K562 (cell line): ENCODE measurements at regions not wholly inside any gene's neighbourhood (a gene's known extent, or its start where the extent isn't known, plus 50 kb on each side); places are given as distances from the start of the nearest gene placed in this dataset.

Experiments used
- DEAF1 ChIP-seq: fragments of 450-650 bp; formaldehyde crosslinking; IDR thresholded peaks from 2 replicates; pipeline ENCODE4 v1.4.0; 2020; ENCODE audit warnings: mild to moderate bottlenecking, moderate library complexity
- HNRNPH1 ChIP-seq: fragments of 200-400 bp; formaldehyde crosslinking; optimal IDR thresholded peaks from 2 replicates; pipeline ENCODE3; 2017; ENCODE audit warnings: low read depth, mild to moderate bottlenecking, low read length, moderate library complexity
- MTA3 ChIP-seq: fragments of 450-650 bp; formaldehyde crosslinking; IDR thresholded peaks from 2 replicates; pipeline ENCODE4 v1.6.1; 2017; ENCODE audit warnings: mild to moderate bottlenecking, borderline replicate concordance
- TBP ChIP-seq: optimal IDR thresholded peaks from 2 replicates; pipeline ENCODE3; 2011; ENCODE audit warnings: low read depth, low read length, improper control_type of control experiment
- TCF7L2 ChIP-seq: fragments of 150-350 bp; IDR thresholded peaks from 2 replicates; pipeline ENCODE4 v1.6.1; 2016; ENCODE audit warnings: low read depth, mild to moderate bottlenecking, low read length, moderate library complexity
- ZHX1 ChIP-seq: fragments of 150-350 bp; conservative IDR thresholded peaks from 2 replicates; pipeline ENCODE4 v1.6.1; 2014; ENCODE audit warnings: low read length
- TF ChIP-seq, protein P1 (sequence below), 2 experiments: fragments of 450-650 bp; IDR thresholded peaks; 2 replicates each; pipeline ENCODE4 v1.6.1; 2018; ENCODE audit warnings: mild to moderate bottlenecking in 2 of 2, low read depth in 1 of 2; ENCODE audit not compliant: partially characterized antibody in 2 of 2

GRCh38 chr4:63541828-63542227 is 867.4 kb downstream of the TECRL start (continued):
- no peak for TF ChIP-seq ZHX1
- TF ChIP-seq, protein P1, sequence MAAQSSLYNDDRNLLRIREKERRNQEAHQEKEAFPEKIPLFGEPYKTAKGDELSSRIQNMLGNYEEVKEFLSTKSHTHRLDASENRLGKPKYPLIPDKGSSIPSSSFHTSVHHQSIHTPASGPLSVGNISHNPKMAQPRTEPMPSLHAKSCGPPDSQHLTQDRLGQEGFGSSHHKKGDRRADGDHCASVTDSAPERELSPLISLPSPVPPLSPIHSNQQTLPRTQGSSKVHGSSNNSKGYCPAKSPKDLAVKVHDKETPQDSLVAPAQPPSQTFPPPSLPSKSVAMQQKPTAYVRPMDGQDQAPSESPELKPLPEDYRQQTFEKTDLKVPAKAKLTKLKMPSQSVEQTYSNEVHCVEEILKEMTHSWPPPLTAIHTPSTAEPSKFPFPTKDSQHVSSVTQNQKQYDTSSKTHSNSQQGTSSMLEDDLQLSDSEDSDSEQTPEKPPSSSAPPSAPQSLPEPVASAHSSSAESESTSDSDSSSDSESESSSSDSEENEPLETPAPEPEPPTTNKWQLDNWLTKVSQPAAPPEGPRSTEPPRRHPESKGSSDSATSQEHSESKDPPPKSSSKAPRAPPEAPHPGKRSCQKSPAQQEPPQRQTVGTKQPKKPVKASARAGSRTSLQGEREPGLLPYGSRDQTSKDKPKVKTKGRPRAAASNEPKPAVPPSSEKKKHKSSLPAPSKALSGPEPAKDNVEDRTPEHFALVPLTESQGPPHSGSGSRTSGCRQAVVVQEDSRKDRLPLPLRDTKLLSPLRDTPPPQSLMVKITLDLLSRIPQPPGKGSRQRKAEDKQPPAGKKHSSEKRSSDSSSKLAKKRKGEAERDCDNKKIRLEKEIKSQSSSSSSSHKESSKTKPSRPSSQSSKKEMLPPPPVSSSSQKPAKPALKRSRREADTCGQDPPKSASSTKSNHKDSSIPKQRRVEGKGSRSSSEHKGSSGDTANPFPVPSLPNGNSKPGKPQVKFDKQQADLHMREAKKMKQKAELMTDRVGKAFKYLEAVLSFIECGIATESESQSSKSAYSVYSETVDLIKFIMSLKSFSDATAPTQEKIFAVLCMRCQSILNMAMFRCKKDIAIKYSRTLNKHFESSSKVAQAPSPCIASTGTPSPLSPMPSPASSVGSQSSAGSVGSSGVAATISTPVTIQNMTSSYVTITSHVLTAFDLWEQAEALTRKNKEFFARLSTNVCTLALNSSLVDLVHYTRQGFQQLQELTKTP (IDR thresholded peaks at IDR 0.05; ENCODE audit: low read depth in 1 of 2, partially characterized antibody in 2 of 2): no peak
- no peak for TF ChIP-seq HNRNPH1
- no peak for TF ChIP-seq TBP
- no peak for TF ChIP-seq TCF7L2
- no peak for TF ChIP-seq DEAF1 (CRISPR knock-in tag)
- TF ChIP-seq MTA3: no peak
